22Rv1 (cell line): ENCODE measurements at regions not wholly inside any gene's neighbourhood (a gene's known extent, or its start where the extent isn't known, plus 50 kb on each side); places are given as distances from the start of the nearest gene placed in this dataset.
A peak's percentile ranks its signal among the peaks of the same experiment; 100 is the strongest.

Source experiments
- H3K27ac ChIP-seq: fragments of 450-650 bp; 2 replicates; pipeline ENCODE4 v1.5.1; 2017
- CTCF ChIP-seq: fragments of 450-650 bp; IDR thresholded peaks from 2 replicates; pipeline ENCODE4 v1.5.1; 2017; ENCODE audit warnings: mild to moderate bottlenecking
- ZFX ChIP-seq: fragments of 450-650 bp; IDR thresholded peaks from 2 replicates; pipeline ENCODE4 v1.6.1; 2017; ENCODE audit warnings: antibody characterized with exemption, borderline replicate concordance

GRCh38 chr9:126216826-126217225 lies 109.8 kb upstream of the MVB12B start:
- H3K27ac ChIP-seq = no peak overlapping the region
- TF ChIP-seq ZFX (no peak), CTCF (no peak)

GRCh38 chr9:126217250-126217653 lies 109.4 kb upstream of the MVB12B start:
- H3K27ac ChIP-seq = no peak overlapping the region
- TF ChIP-seq ZFX (no peak), CTCF (no peak)

GRCh38 chr9:126217797-126218196 lies 108.8 kb upstream of the MVB12B start:
- no peak overlapping the region for H3K27ac ChIP-seq

GRCh38 chr9:126218359-126219125 lies 108.1 kb upstream of the MVB12B start:
- no peak overlapping the region for H3K27ac ChIP-seq
- TF ChIP-seq CTCF (no peak), ZFX (no peak)

More at GRCh38 chr9:126217797-126218196, 108.8 kb upstream of the MVB12B start:
- no peak for TF ChIP-seq CTCF
- no peak for TF ChIP-seq ZFX

- no peak overlapping the region for H3K27ac ChIP-seq
- no peak for TF ChIP-seq ZFX
- TF ChIP-seq CTCF = no peak
Observed at GRCh38 chr9:126219166-126219565, 107.5 kb upstream of the MVB12B start.

GRCh38 chr9:126219648-126220063 lies 107.0 kb upstream of the MVB12B start:
- TF ChIP-seq CTCF (peak; percentile 17; the same call in 1 of the 2 replicates), ZFX (no peak)
- H3K27ac ChIP-seq = no peak overlapping the region

- H3K27ac ChIP-seq = no peak overlapping the region
- TF ChIP-seq ZFX (no peak), CTCF (no peak)
Observed at GRCh38 chr9:126221480-126221879, 105.1 kb upstream of the MVB12B start.
